GM18868 (cell line): ENCODE measurements at regions not wholly inside any gene's neighbourhood (a gene's known extent, or its start where the extent isn't known, plus 50 kb on each side); places are given as distances from the start of the nearest gene placed in this dataset.

Experiments used
- ATAC-seq: cut with Tn5 transposase; IDR thresholded peaks from one replicate; pipeline ENCODE4 v1.9.1; 2021; ENCODE audit warnings: mild to moderate bottlenecking, moderate library complexity; ENCODE audit not compliant: unreplicated experiment

DNA sequence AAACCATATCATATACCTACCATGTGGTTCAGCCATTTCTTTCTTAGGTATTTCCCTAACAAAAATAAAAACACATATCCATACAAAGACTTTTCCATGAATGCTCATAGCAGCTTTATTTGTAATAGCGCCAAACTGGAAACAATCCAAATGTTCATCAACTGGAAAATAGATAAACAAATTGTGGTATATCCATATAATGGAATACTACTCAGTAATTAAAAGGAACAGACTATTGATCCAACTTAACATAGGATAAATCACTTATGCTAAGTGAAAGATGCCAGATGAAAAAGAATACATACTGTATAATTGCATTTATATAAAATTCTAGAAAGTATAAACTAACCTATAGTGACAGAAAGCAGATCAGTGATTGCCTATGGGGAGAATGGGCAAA lies 323.3 kb downstream of the BUD13 start:
- no peak for ATAC-seq

- ATAC-seq = no peak
Observed at GRCh38 chr11:116446048-116446941, 326.5 kb downstream of the BUD13 start.

GRCh38 chr11:116445108-116446047 lies 327.4 kb downstream of the BUD13 start:
- ATAC-seq = no peak

GRCh38 chr11:116442238-116442752 lies 330.5 kb downstream of the BUD13 start:
- no peak for ATAC-seq

DNA sequence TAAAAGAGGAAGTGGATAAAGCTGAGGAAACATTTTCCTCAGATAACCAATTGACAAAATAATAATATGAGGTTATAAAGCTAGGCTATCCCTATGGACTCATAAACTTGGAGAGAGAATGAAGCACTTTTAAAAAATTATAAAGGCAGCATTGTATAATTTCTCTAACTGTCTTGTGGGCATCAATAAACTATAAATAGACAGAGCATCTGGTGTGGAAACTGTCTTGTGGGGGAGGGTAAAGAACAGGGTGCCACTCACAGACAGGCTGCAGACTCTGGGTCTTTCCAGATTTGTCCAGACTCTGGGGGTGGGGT lies 333.5 kb downstream of the BUD13 start:
- ATAC-seq = no peak

- ATAC-seq = no peak
Observed at GRCh38 chr11:116438651-116439360, 334.0 kb downstream of the BUD13 start.

DNA sequence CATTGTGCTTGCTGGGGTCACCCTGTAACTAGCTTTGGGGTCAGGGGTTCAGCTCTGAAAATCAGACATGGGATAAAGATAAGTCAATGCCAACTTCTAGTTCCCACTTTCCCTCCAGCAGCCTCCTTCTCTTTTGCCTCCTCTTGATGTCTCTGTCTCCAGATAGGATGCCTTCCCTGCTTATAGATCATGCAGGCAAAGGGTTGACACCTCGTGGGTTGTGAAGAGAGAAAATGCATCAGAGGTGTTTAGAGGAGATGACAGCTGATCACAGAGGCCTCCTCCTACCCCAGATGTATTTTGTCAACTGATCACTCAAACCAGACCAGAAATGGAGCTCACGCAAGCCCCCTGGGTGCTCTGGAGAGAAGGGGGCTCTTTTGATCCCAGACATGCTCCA lies 337.8 kb downstream of the BUD13 start:
- ATAC-seq = no peak

- no peak for ATAC-seq
Observed at GRCh38 chr11:116432301-116432700, 340.5 kb downstream of the BUD13 start.

- no peak for ATAC-seq
Observed at GRCh38 chr11:116431842-116432241, 340.9 kb downstream of the BUD13 start.

- no peak for ATAC-seq
Observed at GRCh38 chr11:116428638-116428975, 344.2 kb downstream of the BUD13 start.

DNA sequence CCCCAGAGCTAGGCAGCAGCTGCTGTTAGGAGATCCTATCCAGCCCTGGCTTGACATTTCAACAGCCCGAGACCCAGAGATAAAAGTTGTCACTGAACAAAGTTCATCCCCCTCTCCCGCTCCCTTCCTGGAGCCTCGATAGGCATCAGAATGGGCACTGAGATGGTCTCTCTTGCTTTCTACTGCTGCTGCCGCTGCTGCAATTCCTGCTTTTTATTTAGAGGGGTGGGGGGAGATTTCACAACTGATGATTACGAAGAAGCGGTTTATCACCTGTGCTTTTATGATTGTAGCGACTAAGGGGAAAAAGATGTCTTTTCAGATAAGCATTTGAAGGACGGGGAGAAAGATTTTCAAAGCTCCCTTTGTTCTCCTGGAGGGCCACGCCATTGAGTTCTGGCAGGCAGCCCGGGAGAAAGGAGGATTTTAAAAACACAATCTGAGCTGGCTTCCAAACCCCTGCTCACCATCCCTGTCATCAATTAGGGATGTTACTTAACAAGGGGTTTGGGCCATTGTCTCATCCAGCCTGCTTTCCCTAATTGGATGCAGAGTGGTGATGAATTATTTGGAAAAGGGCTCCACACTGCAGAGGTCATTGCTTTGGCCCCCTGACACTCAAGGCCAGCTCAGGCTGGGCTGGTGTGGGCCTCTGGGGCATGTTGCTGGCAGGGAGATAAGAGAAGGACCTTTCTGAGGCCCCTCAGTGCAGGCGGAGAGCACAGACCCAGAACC lies 344.7 kb downstream of the BUD13 start:
- ATAC-seq = no peak

- no peak for ATAC-seq
Observed at GRCh38 chr11:116427337-116427902, 345.4 kb downstream of the BUD13 start.

DNA sequence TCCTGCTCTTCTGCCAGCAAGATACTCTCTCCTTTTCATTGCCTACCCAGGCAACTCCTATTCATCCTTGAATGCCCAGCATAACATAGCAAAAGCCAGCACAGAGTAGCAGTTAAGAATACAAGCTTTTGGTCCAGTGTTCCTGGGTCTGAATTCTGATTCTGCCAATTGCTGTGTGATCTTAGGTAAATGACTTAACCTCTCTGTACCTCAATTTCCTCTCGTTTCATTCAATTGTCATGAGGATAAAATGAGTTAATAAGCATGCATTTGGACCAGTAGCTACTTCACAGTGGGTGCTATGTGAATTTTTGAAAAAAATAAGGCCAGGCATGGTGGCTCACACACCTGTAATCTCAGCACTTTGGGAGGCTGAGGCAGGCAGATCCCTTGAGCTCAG lies 346.0 kb downstream of the BUD13 start:
- ATAC-seq = no peak

DNA sequence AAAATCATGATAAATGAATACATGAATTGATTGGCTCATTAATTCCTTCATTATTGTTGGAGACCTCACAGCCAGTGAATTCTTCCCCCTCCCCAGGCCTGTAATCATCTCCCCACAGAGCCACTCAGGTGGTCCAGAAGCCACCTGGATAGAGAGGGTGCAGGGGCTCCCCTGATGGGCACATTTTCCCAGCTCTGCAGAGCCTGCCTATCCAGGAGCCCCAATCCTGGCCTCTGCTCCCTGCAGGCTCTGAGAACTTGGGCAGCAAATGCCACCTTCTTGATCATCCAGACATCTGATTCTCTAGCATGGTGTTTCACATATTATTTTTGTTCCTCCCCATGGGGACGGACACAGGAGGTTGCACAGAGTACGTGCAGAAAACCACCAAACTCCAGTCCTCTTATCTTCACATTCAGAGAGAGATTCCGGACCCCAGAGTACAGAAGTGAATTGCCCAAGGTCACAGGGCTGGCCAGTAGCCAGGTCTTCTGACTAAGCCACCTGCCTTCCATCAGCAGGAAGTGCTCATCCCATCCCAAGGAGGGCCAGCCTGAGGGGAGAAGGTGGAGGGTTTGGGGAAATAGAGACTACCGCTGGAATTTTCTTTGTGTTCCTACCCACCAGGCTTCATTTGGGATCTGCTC lies 348.0 kb downstream of the BUD13 start:
- no peak for ATAC-seq

GRCh38 chr11:116422956-116423600 lies 349.7 kb downstream of the BUD13 start:
- ATAC-seq = no peak

GRCh38 chr11:116422556-116422955 lies 350.2 kb downstream of the BUD13 start:
- no peak for ATAC-seq

DNA sequence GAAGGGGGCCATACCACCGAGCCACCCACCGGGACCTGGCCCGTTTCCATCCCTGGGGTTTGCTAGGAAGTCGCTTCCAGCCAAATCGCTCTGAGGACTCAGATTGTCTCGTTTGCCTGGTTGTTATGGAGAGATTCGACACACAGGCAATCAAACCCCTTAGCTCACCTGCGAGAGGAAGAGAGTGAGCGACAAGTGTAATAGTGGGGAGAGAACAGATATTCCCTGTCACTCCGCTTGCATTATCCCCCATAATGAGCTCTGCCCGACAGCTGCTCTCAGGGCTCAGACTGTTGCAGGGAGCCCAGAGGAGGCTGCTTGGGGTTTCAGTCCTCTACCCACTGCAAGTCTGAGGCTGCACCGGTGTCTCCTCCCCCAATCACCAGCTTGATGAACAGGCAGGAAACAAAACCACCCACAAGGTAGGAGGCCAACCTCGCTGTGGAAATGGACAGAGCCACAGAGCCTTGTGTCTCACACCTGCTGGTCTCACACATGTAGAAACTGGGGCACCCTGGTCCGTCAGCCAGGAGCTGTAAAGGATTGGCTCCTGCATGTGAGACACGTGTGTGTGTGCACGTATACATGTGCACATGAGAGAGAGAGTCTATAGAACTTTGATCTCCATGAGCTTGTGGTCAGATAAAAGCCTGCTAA lies 351.1 kb downstream of the BUD13 start:
- no peak for ATAC-seq

DNA sequence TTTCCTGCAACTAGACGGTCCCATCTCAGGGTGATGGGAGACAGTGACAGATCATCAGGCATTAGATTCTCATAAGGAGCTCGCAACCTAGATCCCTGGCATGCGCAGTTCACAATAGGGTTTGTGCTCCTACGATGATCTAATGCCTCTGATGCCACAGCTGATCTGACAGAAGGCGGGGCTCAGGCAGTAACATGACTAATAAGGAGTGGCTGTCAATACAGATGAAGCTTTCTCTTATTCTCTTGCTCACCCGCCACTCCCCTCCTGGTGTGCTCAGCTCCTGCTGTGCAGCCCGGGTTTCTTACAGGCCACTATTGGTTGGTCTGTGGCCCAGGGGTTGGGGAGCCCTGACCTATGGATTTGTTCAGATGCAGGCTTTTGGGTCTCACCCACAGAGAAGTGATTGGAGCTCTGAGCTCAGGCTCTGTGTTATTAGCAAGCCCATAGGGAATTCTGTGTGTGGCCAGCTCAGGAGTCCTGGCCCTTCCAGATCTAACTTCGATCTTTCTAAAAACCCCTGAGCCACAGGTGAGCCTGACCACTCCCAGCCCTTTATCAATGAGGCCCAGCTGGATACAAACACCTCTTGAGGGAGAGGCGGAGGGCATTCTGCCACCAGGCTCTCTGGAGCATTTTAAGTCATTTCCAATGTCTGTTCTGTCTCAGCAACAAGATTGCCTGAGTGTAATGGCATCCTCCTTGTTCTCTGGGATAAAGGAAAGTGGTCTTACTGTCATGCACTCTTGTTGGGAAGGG lies 351.8 kb downstream of the BUD13 start:
- no peak for ATAC-seq
